T-helper 9 cell (primary cell): ENCODE measurements at regions not wholly inside any gene's neighbourhood (a gene's known extent, or its start where the extent isn't known, plus 50 kb on each side); places are given as distances from the start of the nearest gene placed in this dataset.

ENCODE experiments used
- DNase-seq: peaks from one replicate; pipeline ENCODE4 v3.0.0-alpha.2; 2020

- no peak for DNase-seq
These were observed 54.2 kb upstream of the KAZN start for GRCh38 chr1:14544319-14544718.

- DNase-seq, result no peak
These were observed 53.0 kb upstream of the KAZN start for GRCh38 chr1:14545422-14546025.

- no peak for DNase-seq
These were observed 52.1 kb upstream of the KAZN start for GRCh38 chr1:14546416-14546815.
